ENCODE measurements at regions not wholly inside any gene's neighbourhood (a gene's known extent, or its start where the extent isn't known, plus 50 kb on each side); places are given as distances from the start of the nearest gene placed in this dataset.

DNA sequence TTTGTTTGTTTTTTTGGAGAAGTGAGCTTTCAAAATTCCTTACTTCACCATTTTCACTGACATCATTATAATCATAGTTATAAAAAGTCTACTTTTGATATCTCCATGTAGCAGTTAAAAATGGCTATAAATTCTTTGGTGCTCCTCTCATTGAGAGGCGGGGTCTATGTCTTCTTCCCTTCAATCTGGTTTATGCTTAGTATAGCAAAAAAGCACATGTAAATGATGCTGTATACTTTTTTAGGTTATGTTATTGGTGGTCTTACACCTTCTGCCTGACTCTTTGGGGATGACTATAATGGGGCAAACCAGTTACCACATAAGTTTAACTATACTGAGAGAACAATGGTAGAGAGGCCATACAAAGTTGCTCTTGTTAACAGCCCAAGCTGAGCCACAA lies 289.6 kb downstream of the EPM2A start:
- Histone ChIP-seq H3K9me3 (ENCODE audit: control insufficient read depth, low read depth, low read length) (peaks cover 7% of the 10 kb centered on the region), H4K91ac (ENCODE audit: insufficient read length, low read depth, low read length) (no peak overlapping the region), H2BK20ac (ENCODE audit: low read depth, low read length, poor library complexity, severe bottlenecking) (no peak overlapping the region), H3K79me1 (ENCODE audit: insufficient read depth, low read depth, low read length, poor library complexity, severe bottlenecking) (no peaks in the 10 kb centered on the region), H2BK15ac (ENCODE audit: low read depth, low read length) (no peak overlapping the region), H3K23ac (ENCODE audit: insufficient read length, low read depth, low read length) (no peak overlapping the region), H2BK120ac (ENCODE audit: low read depth, low read length, poor library complexity, severe bottlenecking) (no peak overlapping the region), H4K5ac (ENCODE audit: insufficient read length, low read depth, low read length) (no peak overlapping the region), H2AFZ (ENCODE audit: low read length) (no peak overlapping the region), H3K14ac (ENCODE audit: insufficient read depth, low read length) (no peak overlapping the region), H4K20me1 (ENCODE audit: control insufficient read depth, insufficient read depth, insufficient read length) (no peaks in the 10 kb centered on the region), H3K4me2 (ENCODE audit: insufficient read depth, insufficient read length, low read length) (no peak overlapping the region), H3K4me1 (ENCODE audit: insufficient read depth, low read length) (no peaks in the 10 kb centered on the region), H3K18ac (ENCODE audit: insufficient read length, low read depth, low read length) (no peak overlapping the region), H2BK5ac (ENCODE audit: insufficient read length, low read length) (no peak overlapping the region), H3K23me2 (ENCODE audit: insufficient read length, low read depth, low read length, poor library complexity, severe bottlenecking) (no peaks in the 10 kb centered on the region), H3K79me2 (ENCODE audit: insufficient read depth, low read length) (no peaks in the 10 kb centered on the region), H3K27me3 (ENCODE audit: insufficient read depth, low read length) (no peaks in the 10 kb centered on the region), H3K56ac (ENCODE audit: insufficient read length, low read depth, low read length) (no peak overlapping the region), H4K8ac (replicated peaks; ENCODE audit: insufficient read length, low read depth, low read length) (no peak overlapping the region), H3T11ph (ENCODE audit: low read length) (no peak overlapping the region), H3K9ac (ENCODE audit: extremely low read depth, insufficient read length, low read length) (no peak overlapping the region), H2BK12ac (ENCODE audit: insufficient read length, low read depth, low read length) (no peak overlapping the region), H2AK5ac (ENCODE audit: insufficient read length, low read length) (no peak overlapping the region), H3K27ac (ENCODE audit: insufficient read length, low read depth, low read length) (no peak overlapping the region), H3K4ac (ENCODE audit: low read depth, low read length) (no peak overlapping the region)
- TF ChIP-seq, protein P1, sequence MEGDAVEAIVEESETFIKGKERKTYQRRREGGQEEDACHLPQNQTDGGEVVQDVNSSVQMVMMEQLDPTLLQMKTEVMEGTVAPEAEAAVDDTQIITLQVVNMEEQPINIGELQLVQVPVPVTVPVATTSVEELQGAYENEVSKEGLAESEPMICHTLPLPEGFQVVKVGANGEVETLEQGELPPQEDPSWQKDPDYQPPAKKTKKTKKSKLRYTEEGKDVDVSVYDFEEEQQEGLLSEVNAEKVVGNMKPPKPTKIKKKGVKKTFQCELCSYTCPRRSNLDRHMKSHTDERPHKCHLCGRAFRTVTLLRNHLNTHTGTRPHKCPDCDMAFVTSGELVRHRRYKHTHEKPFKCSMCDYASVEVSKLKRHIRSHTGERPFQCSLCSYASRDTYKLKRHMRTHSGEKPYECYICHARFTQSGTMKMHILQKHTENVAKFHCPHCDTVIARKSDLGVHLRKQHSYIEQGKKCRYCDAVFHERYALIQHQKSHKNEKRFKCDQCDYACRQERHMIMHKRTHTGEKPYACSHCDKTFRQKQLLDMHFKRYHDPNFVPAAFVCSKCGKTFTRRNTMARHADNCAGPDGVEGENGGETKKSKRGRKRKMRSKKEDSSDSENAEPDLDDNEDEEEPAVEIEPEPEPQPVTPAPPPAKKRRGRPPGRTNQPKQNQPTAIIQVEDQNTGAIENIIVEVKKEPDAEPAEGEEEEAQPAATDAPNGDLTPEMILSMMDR (conservative IDR thresholded peaks at IDR 0.05), result no peak
- no peaks in the 10 kb centered on the region; the same call in 1 of the 2 replicates for H3K27me3 Mint-ChIP-seq (ENCODE audit: low read depth)
- H3K9me3 Mint-ChIP-seq, result peaks cover 55 to 56% of the 10 kb centered on the region in 2 experiments
- DNase-seq, result no peak
- no CpG with 5 or more reads among the region's 1 CpG for WGBS (ENCODE audit: extremely low coverage, insufficient read length, low lambda C conversion rate)
- no peaks in the 10 kb centered on the region for H3K4me1 Mint-ChIP-seq
- no peak overlapping the region for H3K4me3 Mint-ChIP-seq
- peaks cover 21 to 43% (median 24%) of the 10 kb centered on the region in 3 experiments for H3K36me3 Mint-ChIP-seq (ENCODE audit: insufficient read depth in 1 of 3, low read depth in 3 of 3)
- no peak overlapping the region for H3K27ac Mint-ChIP-seq

All from H9 (cell line).